BE2C (cell line): ENCODE measurements at regions not wholly inside any gene's neighbourhood (a gene's known extent, or its start where the extent isn't known, plus 50 kb on each side); places are given as distances from the start of the nearest gene placed in this dataset.

Experiments
- DNase-seq: peaks from one replicate; pipeline ENCODE4 v3.0.0-alpha.2; 2020
- H3K27me3 ChIP-seq: fragments of 250-450 bp; sonication (Bioruptor Pico); 2 replicates; pipeline ENCODE4 v1.5.1; 2020; ENCODE audit warnings: mild to moderate bottlenecking
- H3K36me3 ChIP-seq: fragments of 250-450 bp; sonication (Bioruptor Pico); 2 replicates; pipeline ENCODE4 v1.5.1; 2020; ENCODE audit warnings: mild to moderate bottlenecking
- H3K4me1 ChIP-seq: fragments of 250-450 bp; sonication (Bioruptor Pico); 2 replicates; pipeline ENCODE4 v1.5.1; 2020
- H3K4me3 ChIP-seq: 2 replicates; pipeline ENCODE4 v1.5.1; 2011; ENCODE audit warnings: low read depth, low read length
- H3K9me3 ChIP-seq: fragments of 250-450 bp; sonication (Bioruptor Pico); 2 replicates; pipeline ENCODE4 v1.5.1; 2020
- TF ChIP-seq, protein P1 (sequence below): IDR thresholded peaks from 2 replicates; pipeline ENCODE4 v1.5.1; 2012; ENCODE audit warnings: mild to moderate bottlenecking, low read depth, low read length

DNA sequence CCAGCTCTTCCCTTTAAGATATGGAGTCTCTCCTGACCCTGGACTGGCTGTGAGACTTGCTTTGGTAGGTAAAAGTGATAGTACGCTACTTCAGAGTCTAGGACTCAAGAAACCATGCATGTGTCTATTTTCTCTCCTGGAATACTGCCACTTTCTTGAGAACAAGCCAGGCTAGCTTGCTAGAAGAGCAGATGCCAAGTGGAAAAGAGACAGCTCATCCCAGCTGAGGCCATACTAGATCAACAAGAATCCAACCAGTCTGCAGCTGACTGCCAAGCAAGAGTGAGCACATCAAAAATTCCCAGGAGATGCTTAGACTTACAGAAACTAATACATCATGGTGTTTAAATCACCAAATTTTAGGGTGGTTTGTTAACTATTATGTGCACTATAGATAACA is 208.3 kb upstream of the RBMS3 start:
- TF ChIP-seq, protein P1, sequence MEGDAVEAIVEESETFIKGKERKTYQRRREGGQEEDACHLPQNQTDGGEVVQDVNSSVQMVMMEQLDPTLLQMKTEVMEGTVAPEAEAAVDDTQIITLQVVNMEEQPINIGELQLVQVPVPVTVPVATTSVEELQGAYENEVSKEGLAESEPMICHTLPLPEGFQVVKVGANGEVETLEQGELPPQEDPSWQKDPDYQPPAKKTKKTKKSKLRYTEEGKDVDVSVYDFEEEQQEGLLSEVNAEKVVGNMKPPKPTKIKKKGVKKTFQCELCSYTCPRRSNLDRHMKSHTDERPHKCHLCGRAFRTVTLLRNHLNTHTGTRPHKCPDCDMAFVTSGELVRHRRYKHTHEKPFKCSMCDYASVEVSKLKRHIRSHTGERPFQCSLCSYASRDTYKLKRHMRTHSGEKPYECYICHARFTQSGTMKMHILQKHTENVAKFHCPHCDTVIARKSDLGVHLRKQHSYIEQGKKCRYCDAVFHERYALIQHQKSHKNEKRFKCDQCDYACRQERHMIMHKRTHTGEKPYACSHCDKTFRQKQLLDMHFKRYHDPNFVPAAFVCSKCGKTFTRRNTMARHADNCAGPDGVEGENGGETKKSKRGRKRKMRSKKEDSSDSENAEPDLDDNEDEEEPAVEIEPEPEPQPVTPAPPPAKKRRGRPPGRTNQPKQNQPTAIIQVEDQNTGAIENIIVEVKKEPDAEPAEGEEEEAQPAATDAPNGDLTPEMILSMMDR: no peak
- Histone ChIP-seq H3K4me3 (no peak overlapping the region), H3K27me3 (no peaks in the 10 kb centered on the region), H3K9me3 (no peaks in the 10 kb centered on the region), H3K4me1 (no peaks in the 10 kb centered on the region), H3K36me3 (no peaks in the 10 kb centered on the region)
- DNase-seq: no peak

DNA sequence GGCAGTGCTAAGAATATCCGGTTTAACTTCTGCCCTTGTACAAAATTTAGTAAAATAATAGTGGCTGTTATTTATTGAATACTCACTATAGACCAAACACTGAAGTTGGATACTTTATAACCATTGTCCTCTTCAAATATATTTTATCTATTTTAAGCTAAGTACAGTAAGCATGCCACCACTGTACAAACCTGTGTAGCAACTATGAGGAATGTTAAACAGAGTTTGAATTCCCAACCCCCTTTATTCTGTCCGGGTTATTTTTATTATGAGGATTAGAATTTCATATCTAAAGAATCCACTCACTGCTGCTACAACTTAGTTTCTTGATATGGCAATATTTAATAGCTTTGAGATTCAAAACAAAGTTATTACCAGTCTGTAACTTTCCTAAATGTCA is 203.5 kb upstream of the RBMS3 start:
- Histone ChIP-seq H3K4me1 (no peaks in the 10 kb centered on the region), H3K36me3 (no peaks in the 10 kb centered on the region), H3K9me3 (no peaks in the 10 kb centered on the region), H3K27me3 (no peaks in the 10 kb centered on the region), H3K4me3 (no peak overlapping the region)
- TF ChIP-seq, protein P1: no peak
- DNase-seq: no peak

DNA sequence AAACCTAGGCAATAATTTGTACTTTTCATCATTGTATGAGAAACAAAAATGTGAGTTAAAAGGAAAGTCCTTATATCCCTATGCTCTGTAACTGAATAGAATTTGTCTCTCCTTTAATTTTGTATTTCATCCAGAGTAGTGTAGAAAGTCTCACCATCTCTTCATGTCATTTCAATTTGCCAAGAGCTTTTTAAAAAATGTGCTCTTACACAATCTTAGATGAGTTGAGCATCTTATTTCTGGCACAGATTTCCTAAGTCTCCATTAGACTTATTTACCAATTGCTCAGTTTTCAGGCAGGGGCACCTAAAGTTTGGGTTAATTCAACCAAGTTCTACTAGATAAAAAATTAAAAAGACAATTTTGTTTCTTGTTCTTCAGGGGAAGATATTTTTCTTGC is 201.5 kb upstream of the RBMS3 start:
- TF ChIP-seq, protein P1: no peak
- no peaks in the 10 kb centered on the region for H3K4me1 ChIP-seq
- DNase-seq: no peak
- no peak overlapping the region for H3K4me3 ChIP-seq
- no peaks in the 10 kb centered on the region for H3K27me3 ChIP-seq
- no peaks in the 10 kb centered on the region for H3K9me3 ChIP-seq
- H3K36me3 ChIP-seq: no peaks in the 10 kb centered on the region

DNA sequence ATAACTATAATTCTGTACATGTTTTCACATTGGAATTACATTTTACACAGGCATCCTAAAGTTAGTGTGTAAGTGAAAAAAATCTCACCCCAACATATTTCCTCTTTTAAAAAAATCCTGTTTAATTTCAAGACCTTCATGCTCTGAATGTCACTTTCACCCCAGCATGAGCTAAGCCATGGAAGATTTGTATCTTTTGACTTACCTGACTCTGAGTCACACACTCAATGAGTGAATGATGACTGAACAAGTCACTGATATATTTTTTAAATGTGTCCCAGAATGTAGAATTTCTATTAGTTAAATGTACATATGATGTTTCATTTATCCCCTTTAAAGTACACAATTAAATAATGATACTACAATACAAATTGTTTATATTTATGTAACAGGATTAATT is 199.9 kb upstream of the RBMS3 start:
- H3K4me3 ChIP-seq: no peak overlapping the region

DNA sequence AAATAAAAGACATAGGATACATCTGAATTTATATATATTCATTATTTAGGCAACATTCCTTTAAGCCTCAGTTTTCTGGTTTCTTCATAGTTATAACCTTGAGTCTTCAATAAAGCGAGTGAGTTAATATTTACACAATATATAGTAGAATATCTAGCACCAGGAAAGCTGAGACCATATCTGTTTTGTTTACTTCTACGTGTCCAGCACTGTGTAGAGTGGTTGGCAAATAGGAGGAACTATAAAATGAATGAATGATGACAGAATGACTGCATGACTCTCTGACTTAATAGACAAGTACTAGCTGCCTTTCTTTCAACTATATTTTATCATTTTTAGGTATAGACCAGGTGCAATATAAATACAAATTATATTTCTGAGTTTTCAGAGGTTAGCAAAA is 197.8 kb upstream of the RBMS3 start:
- H3K4me3 ChIP-seq: no peak overlapping the region
- TF ChIP-seq, protein P1: no peak
- no peaks in the 10 kb centered on the region for H3K27me3 ChIP-seq
- no peaks in the 10 kb centered on the region for H3K36me3 ChIP-seq
- no peaks in the 10 kb centered on the region for H3K4me1 ChIP-seq
- H3K9me3 ChIP-seq: no peaks in the 10 kb centered on the region
- DNase-seq: no peak

More for the DNA sequence above, 199.9 kb upstream of the RBMS3 start:
- no peaks in the 10 kb centered on the region for H3K9me3 ChIP-seq
- H3K4me1 ChIP-seq: no peaks in the 10 kb centered on the region
- no peak for DNase-seq
- TF ChIP-seq, protein P1: no peak
- H3K36me3 ChIP-seq: no peaks in the 10 kb centered on the region
- H3K27me3 ChIP-seq: no peaks in the 10 kb centered on the region

DNA sequence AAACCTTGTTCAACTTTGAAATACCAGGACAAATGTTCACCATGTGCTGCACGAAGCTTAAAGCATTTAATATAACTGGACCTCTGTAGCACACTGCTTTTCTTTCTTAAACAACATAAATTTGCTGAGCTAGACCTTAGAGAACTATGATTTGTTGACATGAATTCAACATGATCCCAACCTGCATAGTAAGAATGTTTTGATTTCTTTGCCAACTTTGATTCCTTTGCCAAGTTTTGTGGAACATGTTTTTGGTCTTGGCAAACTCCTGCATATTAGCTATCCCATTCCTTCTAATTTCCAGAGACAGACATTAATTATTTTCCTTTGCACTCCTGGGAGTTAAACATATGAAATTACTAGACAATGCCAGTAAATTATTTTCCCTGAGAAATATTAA is 197.2 kb upstream of the RBMS3 start:
- TF ChIP-seq, protein P1: no peak
- Histone ChIP-seq H3K9me3 (no peaks in the 10 kb centered on the region), H3K36me3 (no peaks in the 10 kb centered on the region), H3K27me3 (no peaks in the 10 kb centered on the region), H3K4me3 (no peak overlapping the region), H3K4me1 (no peaks in the 10 kb centered on the region)
- DNase-seq: no peak
